CD14-positive monocyte (primary cell): ENCODE measurements at regions not wholly inside any gene's neighbourhood (a gene's known extent, or its start where the extent isn't known, plus 50 kb on each side); places are given as distances from the start of the nearest gene placed in this dataset.

Experiments used
- DNase-seq, 3 donors: peaks; one replicate each; pipeline ENCODE4 v3.0.0-alpha.2; 2011 to 2022
- H2AFZ ChIP-seq: 2 replicates; pipeline ENCODE4 v1.6.0; 2012; ENCODE audit warnings: mild to moderate bottlenecking, low read depth, low read length, inconsistent platforms; ENCODE audit not compliant: insufficient read depth, poor library complexity, severe bottlenecking
- H3K27ac ChIP-seq, 2 donors: 1 replicate in 1 of 2; 2 replicates in 1 of 2; pipeline ENCODE4 v1.5.1; 2012 to 2013; ENCODE audit warnings: low read length in 2 of 2, control low read depth in 1 of 2, inconsistent platforms in 1 of 2, low read depth in 1 of 2, mild to moderate bottlenecking in 1 of 2
- H3K27me3 ChIP-seq, 2 donors: one replicate each; pipeline versions ENCODE4 v1.6.0 to v1.6.1; 2011 to 2013; ENCODE audit warnings: low read length in 2 of 2; ENCODE audit not compliant: control insufficient read depth in 2 of 2, insufficient read depth in 2 of 2
- H3K36me3 ChIP-seq, 2 donors: replicated peaks in 1 of 2; 1 replicate in 1 of 2; 2 replicates in 1 of 2; pipeline versions ENCODE4 v1.5.1 to v1.6.1; 2012 to 2013; ENCODE audit warnings: low read length in 2 of 2, control low read depth in 1 of 2, inconsistent platforms in 1 of 2, mild to moderate bottlenecking in 1 of 2; ENCODE audit not compliant: insufficient read depth in 2 of 2, control insufficient read depth in 1 of 2
- H3K4me1 ChIP-seq, 2 donors: 1 replicate in 1 of 2; 2 replicates in 1 of 2; pipeline versions ENCODE4 v1.5.1 to v1.6.1; 2012 to 2013; ENCODE audit warnings: low read length in 2 of 2, control low read depth in 1 of 2, inconsistent platforms in 1 of 2, mild to moderate bottlenecking in 1 of 2, moderate library complexity in 1 of 2; ENCODE audit not compliant: insufficient read depth in 2 of 2, control insufficient read depth in 1 of 2
- H3K4me2 ChIP-seq: replicated peaks from 2 replicates; pipeline ENCODE3; 2012; ENCODE audit warnings: low read length, moderate library complexity, mild to moderate bottlenecking; ENCODE audit not compliant: poor library complexity, severe bottlenecking; ENCODE audit errors: extremely low read depth
- H3K4me3 ChIP-seq, 3 experiments: fragments of 200-600 bp in 1 of 3; sonication (generic) in 1 of 3; replicated peaks in 1 of 3; 1 replicate in 2 of 3; 2 replicates in 1 of 3; pipeline ENCODE4 v1.5.1; 2011 to 2013; ENCODE audit warnings: low read length in 3 of 3, mild to moderate bottlenecking in 3 of 3, control low read depth in 2 of 3, low read depth in 2 of 3, inconsistent platforms in 1 of 3, moderate library complexity in 1 of 3
- H3K79me2 ChIP-seq: 2 replicates; pipeline ENCODE4 v1.6.0; 2012; ENCODE audit warnings: mild to moderate bottlenecking, control low read depth, inconsistent platforms, low read length, moderate library complexity; ENCODE audit not compliant: insufficient read depth
- H3K9ac ChIP-seq: 2 replicates; pipeline ENCODE4 v1.6.0; 2017; ENCODE audit warnings: low read length, mild to moderate bottlenecking; ENCODE audit not compliant: insufficient read depth, poor library complexity, severe bottlenecking
- H3K9me3 ChIP-seq, 2 donors: replicated peaks in 1 of 2; 1 replicate in 1 of 2; 2 replicates in 1 of 2; pipeline versions ENCODE4 v1.5.1 to v1.6.1; 2012 to 2013; ENCODE audit warnings: low read length in 2 of 2, control low read depth in 1 of 2; ENCODE audit not compliant: control insufficient read depth in 1 of 2, insufficient read depth in 1 of 2
- H4K20me1 ChIP-seq: 2 replicates; pipeline ENCODE4 v1.6.0; 2012; ENCODE audit warnings: mild to moderate bottlenecking, low read length, control low read depth, moderate library complexity; ENCODE audit not compliant: insufficient read depth
- H3K27ac Mint-ChIP-seq, 7 donors: one replicate each; pipeline ENCODE4 v1.8.0; 2020; ENCODE audit warnings: mild to moderate bottlenecking in 7 of 7, mixed read lengths in 7 of 7, moderate library complexity in 6 of 7, inconsistent platforms in 2 of 7
- H3K27me3 Mint-ChIP-seq, 3 donors: one replicate each; pipeline ENCODE4 v1.8.0; 2021 to 2022; ENCODE audit warnings: low read depth in 3 of 3, mild to moderate bottlenecking in 3 of 3, mixed read lengths in 3 of 3, moderate library complexity in 3 of 3, inconsistent platforms in 1 of 3
- H3K36me3 Mint-ChIP-seq, 2 donors: one replicate each; pipeline ENCODE4 v1.8.0; 2020; ENCODE audit warnings: mixed read lengths in 2 of 2, inconsistent platforms in 1 of 2, mild to moderate bottlenecking in 1 of 2
- H3K4me1 Mint-ChIP-seq: one replicate; pipeline ENCODE4 v1.8.0; 2020; ENCODE audit warnings: mild to moderate bottlenecking, mixed read lengths
- H3K4me3 Mint-ChIP-seq, 2 donors: one replicate each; pipeline ENCODE4 v1.8.0; 2020; ENCODE audit warnings: mild to moderate bottlenecking in 2 of 2, mixed read lengths in 2 of 2, moderate library complexity in 1 of 2
- H3K9me3 Mint-ChIP-seq, 7 donors: one replicate each; pipeline ENCODE4 v1.8.0; 2020 to 2022; ENCODE audit warnings: mixed read lengths in 7 of 7, mild to moderate bottlenecking in 6 of 7, moderate library complexity in 6 of 7, inconsistent platforms in 2 of 7
- CTCF ChIP-seq: fragments of 200-600 bp; IDR thresholded peaks from one replicate; pipeline ENCODE4 v1.8.0; 2022; ENCODE audit warnings: antibody characterized with exemption, mild to moderate bottlenecking
- WGBS: methylation state at CpG from one replicate; pipeline ENCODE4 v1.1.5; 2013; ENCODE audit warnings: missing lambda C conversion rate; ENCODE audit not compliant: insufficient coverage; 5-methylcytosine and 5-hydroxymethylcytosine counted together
- intact Hi-C, 2 donors: fragments of 100-400 bp; cut with micrococcal nuclease; formaldehyde crosslinking; loops; one replicate each; pipeline versions ENCODE4 v1.15.0 to v1.15.1; 2023

- peak overlapping the region; percentile 3 to 88 for H3K4me3 Mint-ChIP-seq
- Histone ChIP-seq H3K4me3 (no peak overlapping the region), H3K9me3 (peaks cover 0 to 11% of the 10 kb centered on the region in 2 donors), H2AFZ (no peak overlapping the region), H3K79me2 (no peaks in the 10 kb centered on the region), H3K4me2 (no peak overlapping the region), H3K9ac (no peak overlapping the region), H3K36me3 (no peaks in the 10 kb centered on the region), H3K27ac (no peak overlapping the region), H4K20me1 (no peaks in the 10 kb centered on the region), H3K4me1 (no peaks in the 10 kb centered on the region), H3K27me3 (peaks cover 36 to 61% of the 10 kb centered on the region in 2 donors)
- H3K27me3 Mint-ChIP-seq: peaks cover 55 to 81% (median 56%) of the 10 kb centered on the region in 3 donors
- peaks cover 0 to 3% of the 10 kb centered on the region in 2 donors for H3K36me3 Mint-ChIP-seq
- no peak overlapping the region for H3K27ac Mint-ChIP-seq
- H3K4me1 Mint-ChIP-seq: peaks cover 9% of the 10 kb centered on the region
- DNase-seq: no peak
- 44% methylated on average over 17 of the region's 32 CpGs for WGBS
- H3K9me3 Mint-ChIP-seq: peaks cover 0 to 14% (median 8%) of the 10 kb centered on the region in 7 donors
- intact Hi-C loops: no loop called here
- TF ChIP-seq CTCF: no peak
Measured at GRCh38 chr6:27617700-27618689, 145.1 kb upstream of the ZNF184 start.

GRCh38 chr6:27617046-27617687, 144.3 kb upstream of the ZNF184 start:
- Histone ChIP-seq H3K4me3 (no peak overlapping the region), H3K27ac (no peak overlapping the region), H3K27me3 (peaks cover 36 to 58% of the 10 kb centered on the region in 2 donors), H3K4me1 (no peaks in the 10 kb centered on the region), H2AFZ (peak overlapping the region; percentile 15), H3K4me2 (no peak overlapping the region), H3K9ac (no peak overlapping the region), H3K79me2 (no peaks in the 10 kb centered on the region), H3K9me3 (peaks cover 0 to 11% of the 10 kb centered on the region in 2 donors), H4K20me1 (no peaks in the 10 kb centered on the region), H3K36me3 (no peaks in the 10 kb centered on the region)
- under 1% methylated on average over 12 of the region's 18 CpGs for WGBS
- Mint-ChIP-seq H3K4me1 (peaks cover 9% of the 10 kb centered on the region), H3K9me3 (peaks cover 0 to 14% (median 8%) of the 10 kb centered on the region in 7 donors), H3K36me3 (peaks cover 0 to 3% of the 10 kb centered on the region in 2 donors), H3K27me3 (peaks cover 51 to 75% (median 52%) of the 10 kb centered on the region in 3 donors), H3K27ac (peak overlapping the region in 1 of 7 donors; percentile 4), H3K4me3 (peak overlapping the region in 1 of 2 donors; percentile 88)
- intact Hi-C loops: no loop called here
- TF ChIP-seq CTCF: no peak
- no peak for DNase-seq
